ENCODE measurements at regions not wholly inside any gene's neighbourhood (a gene's known extent, or its start where the extent isn't known, plus 50 kb on each side); places are given as distances from the start of the nearest gene placed in this dataset.

DNA sequence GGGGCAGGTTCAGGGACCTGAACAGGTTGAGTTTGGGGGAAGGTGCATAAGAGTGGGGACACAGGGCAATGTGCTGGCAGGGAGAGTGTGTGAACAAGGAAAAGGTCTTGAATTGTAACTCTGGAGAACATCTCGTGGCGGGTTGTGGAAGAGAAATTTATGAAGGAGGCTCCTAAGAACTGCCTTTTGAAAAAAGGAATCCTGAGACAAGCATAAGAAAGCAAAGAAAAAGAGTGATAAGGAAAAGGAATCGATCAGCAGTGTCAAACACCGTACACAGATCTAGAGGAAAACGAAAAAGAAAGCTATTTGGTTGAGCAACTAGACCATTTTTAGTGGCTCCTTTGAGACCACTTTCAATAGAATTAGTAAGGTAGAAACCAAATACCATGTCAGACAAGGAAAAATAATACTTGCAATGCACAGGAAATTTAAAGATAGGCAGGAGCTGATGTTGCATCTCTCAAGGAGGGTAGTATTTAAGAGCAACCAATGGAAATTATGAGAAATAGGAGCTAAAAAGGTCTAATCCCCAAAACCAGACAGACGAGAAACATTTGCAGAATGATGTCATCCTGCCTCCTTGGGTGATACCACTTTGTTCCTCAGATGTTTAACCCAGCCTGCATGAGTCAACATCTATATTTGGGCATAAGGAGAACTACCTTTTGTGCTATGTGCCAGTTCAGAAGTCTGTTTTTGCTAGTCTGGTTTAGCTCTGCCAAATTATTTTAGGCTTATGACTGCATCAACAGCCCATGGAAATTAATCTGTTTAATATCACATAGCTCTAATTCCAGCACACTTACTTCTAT, 64.5 kb upstream of the STK38L start:
- peak in 1 of 2 donors; percentile 12 for DNase-seq (ENCODE audit: low read depth in 2 of 2)

GRCh38 chr12:27180906-27181505, 63.1 kb upstream of the STK38L start:
- no peak for DNase-seq (ENCODE audit: low read depth in 2 of 2)

DNA sequence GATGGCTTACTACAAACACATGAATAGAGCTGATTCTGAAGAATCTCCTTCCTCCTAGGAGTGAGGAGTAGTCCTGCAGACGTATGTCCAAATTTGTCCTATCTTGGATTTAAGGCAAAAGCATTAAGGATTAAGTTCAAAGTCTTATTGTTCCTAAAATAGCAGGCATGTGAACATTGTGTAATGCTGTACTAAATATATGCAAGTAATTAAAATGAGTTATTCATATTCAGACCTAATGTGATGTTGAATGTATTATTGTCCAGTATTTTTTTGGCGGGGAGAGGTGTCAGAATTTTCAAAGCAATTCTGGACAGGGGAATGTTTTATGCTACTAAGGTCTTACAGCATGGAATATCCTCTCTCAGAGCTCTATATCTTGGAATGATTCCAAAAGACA, 60.7 kb upstream of the STK38L start:
- DNase-seq (ENCODE audit: low read depth in 2 of 2): no peak

- no peak for DNase-seq (ENCODE audit: low read depth in 2 of 2)
Measured at GRCh38 chr12:27185234-27186021, 58.7 kb upstream of the STK38L start.

- DNase-seq (ENCODE audit: low read depth in 2 of 2): no peak
Measured at GRCh38 chr12:27186022-27186839, 57.9 kb upstream of the STK38L start.

DNA sequence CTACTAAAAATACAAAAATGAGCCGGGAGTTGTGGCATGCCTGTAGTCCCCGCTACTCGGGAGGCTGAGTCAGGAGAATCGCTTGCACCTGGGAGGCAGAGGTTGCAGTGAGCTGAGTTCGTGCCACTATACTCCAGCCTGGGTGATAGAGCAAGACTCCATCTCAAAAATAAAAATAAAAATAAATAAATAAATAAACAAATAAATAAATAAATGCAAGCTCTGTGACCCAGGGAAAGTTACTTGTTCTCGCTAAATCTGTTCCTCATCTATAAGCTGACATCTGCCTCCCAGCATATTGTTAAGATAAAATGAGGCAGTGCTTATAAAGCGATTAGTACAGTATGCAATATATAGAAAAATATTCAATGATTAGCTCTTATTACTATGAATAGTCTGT, 56.4 kb upstream of the STK38L start:
- DNase-seq (ENCODE audit: low read depth in 2 of 2): no peak

DNA sequence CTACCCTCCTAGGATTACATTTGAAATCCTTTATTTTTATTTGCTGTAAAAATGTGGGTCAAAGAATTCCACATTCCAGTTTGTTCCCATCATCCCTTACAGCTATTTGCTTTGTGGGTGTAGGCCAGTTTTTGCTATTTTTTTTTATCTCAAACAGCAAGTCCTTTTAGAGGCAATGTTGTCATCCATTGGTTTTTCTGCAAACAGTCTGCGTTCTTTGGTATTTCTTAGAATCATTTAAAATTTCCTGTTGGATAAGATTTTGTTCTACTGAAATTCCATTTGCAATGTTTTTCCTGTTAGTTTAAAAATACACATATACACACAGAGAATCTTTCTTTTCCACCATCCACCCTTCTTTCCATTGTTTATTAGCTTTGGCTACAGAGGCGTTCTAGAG, 53.3 kb upstream of the STK38L start:
- DNase-seq (ENCODE audit: low read depth in 2 of 2): no peak

DNA sequence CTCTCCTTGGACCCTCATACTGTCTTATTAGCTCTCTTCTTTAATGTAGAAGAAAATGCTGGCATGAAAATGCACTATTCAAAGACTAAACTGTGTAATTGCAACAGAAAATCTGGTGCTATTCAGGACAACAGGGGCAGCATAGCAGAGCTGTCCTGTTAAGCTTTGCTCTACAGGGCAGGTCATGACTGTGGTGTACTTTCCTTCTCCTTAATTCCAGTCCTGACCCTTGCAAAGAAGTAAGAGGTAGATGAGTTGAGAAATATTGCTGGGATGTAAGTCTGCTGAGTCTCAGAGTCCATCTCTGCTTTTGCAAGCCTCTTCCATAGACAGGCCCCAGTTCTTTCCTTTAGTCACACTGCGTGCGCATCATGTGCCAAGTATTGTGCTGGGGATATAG, 52.6 kb upstream of the STK38L start:
- DNase-seq (ENCODE audit: low read depth in 2 of 2): no peak

GRCh38 chr12:27192118-27192802, 51.8 kb upstream of the STK38L start:
- DNase-seq (ENCODE audit: low read depth in 2 of 2): no peak

GRCh38 chr12:27193106-27193505, 51.0 kb upstream of the STK38L start:
- DNase-seq (ENCODE audit: low read depth in 2 of 2): no peak

DNA sequence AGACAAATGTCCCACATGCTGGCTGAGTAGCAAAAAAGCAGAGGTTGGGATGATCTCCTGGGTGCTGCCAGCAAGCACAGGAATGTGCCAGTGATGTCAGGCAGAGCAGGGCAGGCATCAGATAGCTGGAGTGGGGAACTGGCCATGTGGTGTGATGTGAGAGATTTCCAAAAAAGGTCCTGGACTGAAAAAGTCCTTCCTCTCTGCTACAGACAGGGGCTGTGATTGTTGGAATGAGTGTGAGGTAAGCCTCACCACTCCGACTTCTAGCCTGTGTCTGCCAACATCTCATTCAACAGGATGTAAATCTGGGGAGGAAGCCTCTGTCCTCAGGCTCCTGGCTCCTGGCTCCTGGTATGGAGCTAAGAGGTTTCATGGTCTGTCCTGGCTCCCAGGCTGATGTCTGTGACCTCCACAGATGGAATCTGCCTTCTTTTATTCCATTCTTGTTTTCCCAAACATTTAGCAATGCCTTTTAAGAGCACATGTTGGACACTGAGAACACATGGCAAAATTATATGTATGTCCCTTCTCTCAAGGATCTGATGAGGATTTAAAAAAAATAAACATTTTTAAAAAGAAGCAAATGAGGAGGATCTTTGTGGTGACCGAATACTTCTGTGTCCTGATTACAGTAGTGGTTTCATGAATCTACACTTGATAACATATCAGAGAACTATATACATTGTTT, 50.1 kb upstream of the STK38L start:
- DNase-seq (ENCODE audit: low read depth in 2 of 2): no peak
